ENCODE measurements at regions not wholly inside any gene's neighbourhood (a gene's known extent, or its start where the extent isn't known, plus 50 kb on each side); places are given as distances from the start of the nearest gene placed in this dataset.

GRCh38 chr7:50214771-50215170 lies 89.7 kb upstream of the IKZF1 start:
- no peak for DNase-seq (ENCODE audit: low read depth in 2 of 2)
- no peak for TF ChIP-seq CTCF (IDR thresholded peaks at IDR 0.05; ENCODE audit: low read depth, low read length)
- H3K4me3 ChIP-seq (replicated peaks in 1 of 2; ENCODE audit: low read depth in 2 of 2, low read length in 2 of 2), result no peak overlapping the region

- DNase-seq (ENCODE audit: low read depth in 2 of 2), result no peak
- H3K4me3 ChIP-seq (replicated peaks in 1 of 2; ENCODE audit: low read depth in 2 of 2, low read length in 2 of 2), result no peak overlapping the region
- TF ChIP-seq CTCF (IDR thresholded peaks at IDR 0.05; ENCODE audit: low read depth, low read length), result no peak
Observed at GRCh38 chr7:50214126-50214670, 90.3 kb upstream of the IKZF1 start.

GRCh38 chr7:50213622-50214017 lies 90.9 kb upstream of the IKZF1 start:
- no peak for DNase-seq (ENCODE audit: low read depth in 2 of 2)
- no peak overlapping the region for H3K4me3 ChIP-seq (replicated peaks in 1 of 2; ENCODE audit: low read depth in 2 of 2, low read length in 2 of 2)

GRCh38 chr7:50212666-50213621 lies 91.6 kb upstream of the IKZF1 start:
- no peak for DNase-seq (ENCODE audit: low read depth in 2 of 2)
- no peak for TF ChIP-seq CTCF (IDR thresholded peaks at IDR 0.05; ENCODE audit: low read depth, low read length)
- no peak overlapping the region for H3K4me3 ChIP-seq (replicated peaks in 1 of 2; ENCODE audit: low read depth in 2 of 2, low read length in 2 of 2)

More at GRCh38 chr7:50213622-50214017, 90.9 kb upstream of the IKZF1 start:
- TF ChIP-seq CTCF (IDR thresholded peaks at IDR 0.05; ENCODE audit: low read depth, low read length), result no peak

- TF ChIP-seq CTCF (IDR thresholded peaks at IDR 0.05; ENCODE audit: low read depth, low read length), result no peak
- no peak for DNase-seq (ENCODE audit: low read depth in 2 of 2)
- H3K4me3 ChIP-seq (replicated peaks in 1 of 2; ENCODE audit: low read depth in 2 of 2, low read length in 2 of 2), result no peak overlapping the region
Observed at GRCh38 chr7:50212016-50212325, 92.5 kb upstream of the IKZF1 start.

- DNase-seq (ENCODE audit: low read depth in 2 of 2), result no peak
- H3K4me3 ChIP-seq (replicated peaks in 1 of 2; ENCODE audit: low read depth in 2 of 2, low read length in 2 of 2), result no peak overlapping the region
Observed at GRCh38 chr7:50211130-50212015, 93.1 kb upstream of the IKZF1 start.

More at GRCh38 chr7:50211130-50212015, 93.1 kb upstream of the IKZF1 start:
- TF ChIP-seq CTCF (IDR thresholded peaks at IDR 0.05; ENCODE audit: low read depth, low read length), result no peak

All from cardiac fibroblast (primary cell).